T-helper 17 cell (primary cell): ENCODE measurements at regions not wholly inside any gene's neighbourhood (a gene's known extent, or its start where the extent isn't known, plus 50 kb on each side); places are given as distances from the start of the nearest gene placed in this dataset.

Experiments
- ATAC-seq: fragments of 150-1000 bp; cut with Tn5 transposase; 2 replicates; pipeline ENCODE4 v1.10.0; 2021; ENCODE audit warnings: mild to moderate bottlenecking, moderate library complexity
- DNase-seq, 3 donors: peaks; one replicate each; pipeline versions ENCODE4 v3.0.0 to v3.0.0-alpha.2; 2020 to 2021
- H3K9me3 ChIP-seq: one replicate; pipeline ENCODE4 v1.7.0; 2013; ENCODE audit warnings: low read length, mild to moderate bottlenecking; ENCODE audit not compliant: control insufficient read depth, poor library complexity, severe bottlenecking
- H3K27ac Mint-ChIP-seq: one replicate; pipeline ENCODE4 v1.8.0; 2022; ENCODE audit warnings: mild to moderate bottlenecking, moderate library complexity, mixed read lengths
- H3K27me3 Mint-ChIP-seq: one replicate; pipeline ENCODE4 v1.8.0; 2022; ENCODE audit warnings: mixed read lengths
- H3K36me3 Mint-ChIP-seq: one replicate; pipeline ENCODE4 v1.8.0; 2022; ENCODE audit warnings: low read depth, mixed read lengths
- H3K4me1 Mint-ChIP-seq: one replicate; pipeline ENCODE4 v1.8.0; 2022; ENCODE audit warnings: mild to moderate bottlenecking, mixed read lengths
- H3K4me3 Mint-ChIP-seq: one replicate; pipeline ENCODE4 v1.8.0; 2022; ENCODE audit warnings: mild to moderate bottlenecking, moderate library complexity, mixed read lengths

GRCh38 chr5:92527311-92528078 is 1053.5 kb downstream of the NR2F1-AS1 start:
- no peaks in the 10 kb centered on the region for H3K9me3 ChIP-seq
- H3K4me3 Mint-ChIP-seq: no peak overlapping the region
- H3K4me1 Mint-ChIP-seq: no peaks in the 10 kb centered on the region
- ATAC-seq (no peak), DNase-seq (no peak)
- no peak overlapping the region for H3K27ac Mint-ChIP-seq
- H3K27me3 Mint-ChIP-seq: no peaks in the 10 kb centered on the region
- H3K36me3 Mint-ChIP-seq: no peaks in the 10 kb centered on the region

GRCh38 chr5:92525131-92525530 is 1055.9 kb downstream of the NR2F1-AS1 start:
- H3K36me3 Mint-ChIP-seq: no peaks in the 10 kb centered on the region
- no peak overlapping the region for H3K27ac Mint-ChIP-seq
- H3K4me3 Mint-ChIP-seq: no peak overlapping the region
- no peaks in the 10 kb centered on the region for H3K4me1 Mint-ChIP-seq
- no peaks in the 10 kb centered on the region for H3K9me3 ChIP-seq
- H3K27me3 Mint-ChIP-seq: no peaks in the 10 kb centered on the region
- no peak for DNase-seq
- ATAC-seq: no peak

GRCh38 chr5:92519811-92520632 is 1061.0 kb downstream of the NR2F1-AS1 start:
- DNase-seq (no peak), ATAC-seq (no peak)
- no peaks in the 10 kb centered on the region for H3K36me3 Mint-ChIP-seq
- no peaks in the 10 kb centered on the region for H3K27me3 Mint-ChIP-seq
- H3K27ac Mint-ChIP-seq: no peak overlapping the region
- H3K4me3 Mint-ChIP-seq: no peak overlapping the region
- H3K9me3 ChIP-seq: no peaks in the 10 kb centered on the region
- H3K4me1 Mint-ChIP-seq: no peaks in the 10 kb centered on the region

- Mint-ChIP-seq H3K36me3 (no peaks in the 10 kb centered on the region), H3K4me3 (no peak overlapping the region), H3K27ac (no peak overlapping the region), H3K27me3 (no peaks in the 10 kb centered on the region), H3K4me1 (no peaks in the 10 kb centered on the region)
- no peaks in the 10 kb centered on the region for H3K9me3 ChIP-seq
- ATAC-seq (no peak), DNase-seq (no peak)
Observed at GRCh38 chr5:92518318-92518904, 1062.6 kb downstream of the NR2F1-AS1 start.

GRCh38 chr5:92514896-92515295 is 1066.1 kb downstream of the NR2F1-AS1 start:
- Mint-ChIP-seq H3K27ac (no peak overlapping the region), H3K36me3 (no peaks in the 10 kb centered on the region)

GRCh38 chr5:92513067-92513466 is 1068.0 kb downstream of the NR2F1-AS1 start:
- H3K9me3 ChIP-seq: no peaks in the 10 kb centered on the region
- H3K4me3 Mint-ChIP-seq: no peak overlapping the region
- no peak overlapping the region for H3K27ac Mint-ChIP-seq
- H3K36me3 Mint-ChIP-seq: no peaks in the 10 kb centered on the region
- no peak for ATAC-seq
- no peaks in the 10 kb centered on the region for H3K4me1 Mint-ChIP-seq
- no peak for DNase-seq
- H3K27me3 Mint-ChIP-seq: no peaks in the 10 kb centered on the region

More at GRCh38 chr5:92514896-92515295, 1066.1 kb downstream of the NR2F1-AS1 start:
- no peak for ATAC-seq
- Mint-ChIP-seq H3K4me1 (no peaks in the 10 kb centered on the region), H3K4me3 (no peak overlapping the region), H3K27me3 (no peaks in the 10 kb centered on the region)
- no peaks in the 10 kb centered on the region for H3K9me3 ChIP-seq
- no peak for DNase-seq

- ATAC-seq (no peak), DNase-seq (no peak)
- Mint-ChIP-seq H3K4me1 (no peaks in the 10 kb centered on the region), H3K27me3 (no peaks in the 10 kb centered on the region), H3K4me3 (no peak overlapping the region), H3K27ac (no peak overlapping the region), H3K36me3 (no peaks in the 10 kb centered on the region)
- H3K9me3 ChIP-seq: no peaks in the 10 kb centered on the region
Observed at GRCh38 chr5:92508271-92508670, 1072.7 kb downstream of the NR2F1-AS1 start.

GRCh38 chr5:92505925-92506324 is 1075.1 kb downstream of the NR2F1-AS1 start:
- Mint-ChIP-seq H3K4me3 (no peak overlapping the region), H3K36me3 (no peaks in the 10 kb centered on the region), H3K27ac (no peak overlapping the region), H3K4me1 (no peaks in the 10 kb centered on the region), H3K27me3 (no peaks in the 10 kb centered on the region)
- DNase-seq (no peak), ATAC-seq (no peak)
- H3K9me3 ChIP-seq: no peaks in the 10 kb centered on the region

GRCh38 chr5:92505145-92505544 is 1075.9 kb downstream of the NR2F1-AS1 start:
- H3K4me1 Mint-ChIP-seq: no peaks in the 10 kb centered on the region
- ATAC-seq (no peak), DNase-seq (no peak)
- no peaks in the 10 kb centered on the region for H3K36me3 Mint-ChIP-seq
- no peaks in the 10 kb centered on the region for H3K9me3 ChIP-seq
- no peaks in the 10 kb centered on the region for H3K27me3 Mint-ChIP-seq
- no peak overlapping the region for H3K4me3 Mint-ChIP-seq
- H3K27ac Mint-ChIP-seq: no peak overlapping the region

GRCh38 chr5:92504346-92504745 is 1076.7 kb downstream of the NR2F1-AS1 start:
- ATAC-seq (no peak), DNase-seq (no peak)
- H3K27me3 Mint-ChIP-seq: no peaks in the 10 kb centered on the region
- no peak overlapping the region for H3K27ac Mint-ChIP-seq
- H3K9me3 ChIP-seq: no peaks in the 10 kb centered on the region
- no peak overlapping the region for H3K4me3 Mint-ChIP-seq
- H3K4me1 Mint-ChIP-seq: no peaks in the 10 kb centered on the region
- H3K36me3 Mint-ChIP-seq: no peaks in the 10 kb centered on the region

- no peaks in the 10 kb centered on the region for H3K4me1 Mint-ChIP-seq
Observed at GRCh38 chr5:92500752-92501151, 1080.3 kb downstream of the NR2F1-AS1 start.

GRCh38 chr5:92496545-92496944 is 1084.5 kb downstream of the NR2F1-AS1 start:
- no peaks in the 10 kb centered on the region for H3K9me3 ChIP-seq
- no peak for ATAC-seq
- DNase-seq: no peak

More at GRCh38 chr5:92500752-92501151, 1080.3 kb downstream of the NR2F1-AS1 start:
- no peak for ATAC-seq
- no peak for DNase-seq
- H3K9me3 ChIP-seq: no peaks in the 10 kb centered on the region
- H3K4me3 Mint-ChIP-seq: no peak overlapping the region
- H3K27me3 Mint-ChIP-seq: no peaks in the 10 kb centered on the region
- no peak overlapping the region for H3K27ac Mint-ChIP-seq
- H3K36me3 Mint-ChIP-seq: no peaks in the 10 kb centered on the region

GRCh38 chr5:92494508-92494907 is 1086.5 kb downstream of the NR2F1-AS1 start:
- H3K27ac Mint-ChIP-seq: no peak overlapping the region
- no peaks in the 10 kb centered on the region for H3K27me3 Mint-ChIP-seq
- H3K36me3 Mint-ChIP-seq: no peaks in the 10 kb centered on the region
- DNase-seq (no peak), ATAC-seq (no peak)
- H3K4me3 Mint-ChIP-seq: no peak overlapping the region
- H3K4me1 Mint-ChIP-seq: no peaks in the 10 kb centered on the region
- H3K9me3 ChIP-seq: no peaks in the 10 kb centered on the region

More at GRCh38 chr5:92496545-92496944, 1084.5 kb downstream of the NR2F1-AS1 start:
- Mint-ChIP-seq H3K4me1 (no peaks in the 10 kb centered on the region), H3K27ac (no peak overlapping the region), H3K27me3 (no peaks in the 10 kb centered on the region), H3K4me3 (no peak overlapping the region), H3K36me3 (no peaks in the 10 kb centered on the region)
